H9 (cell line): ENCODE measurements at regions not wholly inside any gene's neighbourhood (a gene's known extent, or its start where the extent isn't known, plus 50 kb on each side); places are given as distances from the start of the nearest gene placed in this dataset.

Experiments used
- DNase-seq: peaks from one replicate; pipeline ENCODE4 v3.0.0-alpha.2; 2017
- H2AFZ ChIP-seq: one replicate; pipeline ENCODE4 v1.6.1; 2013; ENCODE audit warnings: mild to moderate bottlenecking, low read length, control low read depth, moderate library complexity
- H2AK5ac ChIP-seq: 2 replicates; pipeline ENCODE4 v1.6.1; 2013; ENCODE audit warnings: low read length, control low read depth, mixed read lengths; ENCODE audit not compliant: insufficient read length
- H2BK120ac ChIP-seq: one replicate; pipeline ENCODE4 v1.6.1; 2013; ENCODE audit warnings: low read depth, mild to moderate bottlenecking, low read length, control low read depth, inconsistent platforms; ENCODE audit not compliant: poor library complexity, severe bottlenecking
- H2BK12ac ChIP-seq: 2 replicates; pipeline ENCODE4 v1.6.1; 2013; ENCODE audit warnings: low read length, control low read depth, mixed read lengths, low read depth; ENCODE audit not compliant: insufficient read length
- H2BK15ac ChIP-seq: 2 replicates; pipeline ENCODE4 v1.6.1; 2013; ENCODE audit warnings: low read depth, low read length, control low read depth
- H2BK20ac ChIP-seq: one replicate; pipeline ENCODE4 v1.6.1; 2013; ENCODE audit warnings: low read depth, mild to moderate bottlenecking, low read length, control low read depth, inconsistent platforms; ENCODE audit not compliant: poor library complexity, severe bottlenecking
- H2BK5ac ChIP-seq: 2 replicates; pipeline ENCODE4 v1.6.1; 2013; ENCODE audit warnings: low read length, control low read depth, mixed read lengths; ENCODE audit not compliant: insufficient read length
- H3K14ac ChIP-seq: 2 replicates; pipeline ENCODE4 v1.6.1; 2013; ENCODE audit warnings: low read length, control low read depth; ENCODE audit not compliant: insufficient read depth
- H3K18ac ChIP-seq: 2 replicates; pipeline ENCODE4 v1.6.1; 2013; ENCODE audit warnings: low read depth, mild to moderate bottlenecking, mixed read lengths, low read length, control low read depth; ENCODE audit not compliant: insufficient read length
- H3K23ac ChIP-seq: 2 replicates; pipeline ENCODE4 v1.6.1; 2013; ENCODE audit warnings: low read length, control low read depth, mixed read lengths, low read depth; ENCODE audit not compliant: insufficient read length
- H3K23me2 ChIP-seq: 2 replicates; pipeline ENCODE4 v1.6.1; 2013; ENCODE audit warnings: low read depth, mild to moderate bottlenecking, mixed read lengths, low read length, control low read depth; ENCODE audit not compliant: insufficient read length, poor library complexity, severe bottlenecking
- H3K27ac ChIP-seq: 2 replicates; pipeline ENCODE4 v1.5.1; 2013; ENCODE audit warnings: low read length, control low read depth, mixed read lengths, low read depth; ENCODE audit not compliant: insufficient read length
- H3K27me3 ChIP-seq: 2 replicates; pipeline ENCODE4 v1.6.1; 2013; ENCODE audit warnings: low read length, control low read depth, inconsistent platforms; ENCODE audit not compliant: insufficient read depth
- H3K4ac ChIP-seq: 2 replicates; pipeline ENCODE4 v1.6.1; 2013; ENCODE audit warnings: low read depth, mild to moderate bottlenecking, control low read depth, inconsistent platforms, low read length, moderate library complexity
- H3K4me1 ChIP-seq: 2 replicates; pipeline ENCODE4 v1.6.1; 2013; ENCODE audit warnings: low read length, control low read depth, inconsistent platforms; ENCODE audit not compliant: insufficient read depth
- H3K4me2 ChIP-seq: 2 replicates; pipeline ENCODE4 v1.6.1; 2013; ENCODE audit warnings: low read length, control low read depth, mixed read lengths; ENCODE audit not compliant: insufficient read length, insufficient read depth
- H3K56ac ChIP-seq: 2 replicates; pipeline ENCODE4 v1.6.1; 2013; ENCODE audit warnings: low read depth, mild to moderate bottlenecking, mixed read lengths, low read length, control low read depth; ENCODE audit not compliant: insufficient read length
- H3K79me1 ChIP-seq: 2 replicates; pipeline ENCODE4 v1.6.1; 2013; ENCODE audit warnings: low read depth, mild to moderate bottlenecking, moderate library complexity, low read length, control low read depth, inconsistent platforms; ENCODE audit not compliant: insufficient read depth, poor library complexity, severe bottlenecking
- H3K79me2 ChIP-seq: 2 replicates; pipeline ENCODE4 v1.6.1; 2013; ENCODE audit warnings: low read length, control low read depth, inconsistent platforms; ENCODE audit not compliant: insufficient read depth
- H3K9ac ChIP-seq: 2 replicates; pipeline ENCODE4 v1.6.1; 2013; ENCODE audit warnings: low read length, control low read depth, mixed read lengths; ENCODE audit not compliant: insufficient read length; ENCODE audit errors: extremely low read depth
- H3K9me3 ChIP-seq: one replicate; pipeline ENCODE4 v1.6.1; 2013; ENCODE audit warnings: low read depth, low read length, inconsistent platforms; ENCODE audit not compliant: control insufficient read depth
- H3T11ph ChIP-seq: one replicate; pipeline ENCODE4 v1.6.1; 2013; ENCODE audit warnings: mild to moderate bottlenecking, low read length, control low read depth, inconsistent platforms
- H4K20me1 ChIP-seq: one replicate; pipeline ENCODE4 v1.6.1; 2013; ENCODE audit not compliant: control insufficient read depth, insufficient read length, insufficient read depth
- H4K5ac ChIP-seq: 2 replicates; pipeline ENCODE4 v1.6.1; 2013; ENCODE audit warnings: low read depth, mild to moderate bottlenecking, mixed read lengths, low read length, control low read depth; ENCODE audit not compliant: insufficient read length
- H4K8ac ChIP-seq: replicated peaks from 2 replicates; pipeline ENCODE4 v1.6.1; 2013; ENCODE audit warnings: low read length, control low read depth, mixed read lengths, low read depth; ENCODE audit not compliant: insufficient read length
- H4K91ac ChIP-seq: 2 replicates; pipeline ENCODE4 v1.6.1; 2013; ENCODE audit warnings: low read depth, mild to moderate bottlenecking, moderate library complexity, mixed read lengths, low read length, control low read depth; ENCODE audit not compliant: insufficient read length
- H3K27ac Mint-ChIP-seq, 3 experiments: 2 replicates in 2 of 3; 3 replicates in 1 of 3; pipeline ENCODE4 v1.8.0; 2020 to 2021; ENCODE audit warnings: mixed read lengths in 3 of 3, mild to moderate bottlenecking in 1 of 3, moderate library complexity in 1 of 3
- H3K27me3 Mint-ChIP-seq: 2 replicates; pipeline ENCODE4 v1.8.0; 2021; ENCODE audit warnings: low read depth, mild to moderate bottlenecking, moderate library complexity, mixed read lengths
- H3K36me3 Mint-ChIP-seq, 3 experiments: 2 replicates in 2 of 3; 3 replicates in 1 of 3; pipeline ENCODE4 v1.8.0; 2020 to 2021; ENCODE audit warnings: low read depth in 3 of 3, mixed read lengths in 3 of 3; ENCODE audit not compliant: insufficient read depth in 1 of 3
- H3K4me1 Mint-ChIP-seq, 2 experiments: 2 replicates each; pipeline ENCODE4 v1.8.0; 2020; ENCODE audit warnings: mixed read lengths in 2 of 2
- H3K4me3 Mint-ChIP-seq, 2 experiments: 2 replicates in 1 of 2; 3 replicates in 1 of 2; pipeline ENCODE4 v1.8.0; 2020 to 2021; ENCODE audit warnings: mild to moderate bottlenecking in 2 of 2, mixed read lengths in 2 of 2, moderate library complexity in 1 of 2
- H3K9me3 Mint-ChIP-seq, 2 experiments: 2 replicates in 1 of 2; 3 replicates in 1 of 2; pipeline ENCODE4 v1.8.0; 2020; ENCODE audit warnings: mild to moderate bottlenecking in 2 of 2, mixed read lengths in 2 of 2, moderate library complexity in 1 of 2
- WGBS: extraction: QIAGEN DNeasy Blood & Tissue Kit; methylation state at CpG from one replicate; pipeline ENCODE4 v1.1.7; 2013; ENCODE audit warnings: missing lambda C conversion rate, low lambda C conversion rate, mixed read lengths; ENCODE audit not compliant: insufficient read length; ENCODE audit errors: extremely low coverage; 5-methylcytosine and 5-hydroxymethylcytosine counted together
- TF ChIP-seq, protein P1 (sequence below): fragments of 200-600 bp; sonication (generic); conservative IDR thresholded peaks from 3 replicates; pipeline ENCODE4 v1.8.0; 2021; ENCODE audit warnings: antibody characterized with exemption, mild to moderate bottlenecking

GRCh38 chr3:64459711-64460110, 228.1 kb downstream of the ADAMTS9 start:
- Histone ChIP-seq H4K8ac (no peak overlapping the region), H3K18ac (no peak overlapping the region), H3K4me1 (no peaks in the 10 kb centered on the region), H2BK12ac (no peak overlapping the region), H2BK20ac (no peak overlapping the region), H4K5ac (no peak overlapping the region), H2BK120ac (no peak overlapping the region), H3K4me2 (no peak overlapping the region), H3K9ac (no peak overlapping the region), H3K23ac (no peak overlapping the region), H3K79me1 (no peaks in the 10 kb centered on the region), H3K27ac (no peak overlapping the region), H2BK5ac (no peak overlapping the region), H3K23me2 (no peaks in the 10 kb centered on the region), H3K79me2 (no peaks in the 10 kb centered on the region), H2AFZ (no peak overlapping the region), H4K20me1 (no peaks in the 10 kb centered on the region), H3K4ac (no peak overlapping the region), H2AK5ac (no peak overlapping the region), H4K91ac (no peak overlapping the region), H2BK15ac (no peak overlapping the region), H3K9me3 (no peaks in the 10 kb centered on the region), H3K27me3 (no peaks in the 10 kb centered on the region), H3T11ph (no peak overlapping the region), H3K14ac (no peak overlapping the region), H3K56ac (no peak overlapping the region)
- TF ChIP-seq, protein P1, sequence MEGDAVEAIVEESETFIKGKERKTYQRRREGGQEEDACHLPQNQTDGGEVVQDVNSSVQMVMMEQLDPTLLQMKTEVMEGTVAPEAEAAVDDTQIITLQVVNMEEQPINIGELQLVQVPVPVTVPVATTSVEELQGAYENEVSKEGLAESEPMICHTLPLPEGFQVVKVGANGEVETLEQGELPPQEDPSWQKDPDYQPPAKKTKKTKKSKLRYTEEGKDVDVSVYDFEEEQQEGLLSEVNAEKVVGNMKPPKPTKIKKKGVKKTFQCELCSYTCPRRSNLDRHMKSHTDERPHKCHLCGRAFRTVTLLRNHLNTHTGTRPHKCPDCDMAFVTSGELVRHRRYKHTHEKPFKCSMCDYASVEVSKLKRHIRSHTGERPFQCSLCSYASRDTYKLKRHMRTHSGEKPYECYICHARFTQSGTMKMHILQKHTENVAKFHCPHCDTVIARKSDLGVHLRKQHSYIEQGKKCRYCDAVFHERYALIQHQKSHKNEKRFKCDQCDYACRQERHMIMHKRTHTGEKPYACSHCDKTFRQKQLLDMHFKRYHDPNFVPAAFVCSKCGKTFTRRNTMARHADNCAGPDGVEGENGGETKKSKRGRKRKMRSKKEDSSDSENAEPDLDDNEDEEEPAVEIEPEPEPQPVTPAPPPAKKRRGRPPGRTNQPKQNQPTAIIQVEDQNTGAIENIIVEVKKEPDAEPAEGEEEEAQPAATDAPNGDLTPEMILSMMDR, result no peak
- Mint-ChIP-seq H3K4me1 (peaks cover 30 to 63% of the 10 kb centered on the region in 2 experiments), H3K36me3 (no peaks in the 10 kb centered on the region), H3K27ac (no peak overlapping the region), H3K4me3 (no peak overlapping the region), H3K27me3 (no peaks in the 10 kb centered on the region), H3K9me3 (no peaks in the 10 kb centered on the region)
- no peak for DNase-seq
- no CpG with 5 or more reads among the region's 4 CpGs for WGBS
